ENCODE measurements at regions not wholly inside any gene's neighbourhood (a gene's known extent, or its start where the extent isn't known, plus 50 kb on each side); places are given as distances from the start of the nearest gene placed in this dataset.

DNA sequence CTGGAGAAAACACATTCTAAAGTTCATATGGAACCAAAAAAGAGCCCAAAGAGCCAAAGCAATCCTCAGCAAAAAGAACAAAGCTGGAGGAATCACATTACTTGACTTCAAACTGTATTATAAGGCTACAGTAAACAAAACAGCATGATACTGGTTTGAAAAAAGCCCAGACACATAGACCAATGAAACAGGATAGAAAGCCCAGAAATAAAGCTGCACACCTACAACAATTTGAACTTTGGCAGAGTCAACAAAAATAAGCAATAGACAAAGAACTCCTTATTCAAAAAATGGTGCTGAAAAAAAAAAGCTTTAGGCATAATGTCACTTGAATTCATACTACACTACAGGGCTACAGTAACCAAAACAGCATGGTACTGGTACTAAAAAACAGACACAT, 289.6 kb downstream of the NR4A2 start:
- Histone ChIP-seq H3K27me3 (ENCODE audit: control insufficient read depth, insufficient read depth, low read length) (no peaks in the 10 kb centered on the region), H3K4me3 (ENCODE audit: low read depth, low read length) (no peak overlapping the region), H3K9me3 (ENCODE audit: control insufficient read depth, insufficient read depth, low read length) (no peaks in the 10 kb centered on the region), H3K9ac (ENCODE audit: low read depth, low read length) (no peak overlapping the region), H3K36me3 (ENCODE audit: control insufficient read depth, insufficient read depth, low read length) (no peaks in the 10 kb centered on the region), H3K4me1 (ENCODE audit: control insufficient read depth, insufficient read depth, low read length) (peaks cover 14% of the 10 kb centered on the region), H3K27ac (ENCODE audit: low read depth, low read length) (no peak overlapping the region)

DNA sequence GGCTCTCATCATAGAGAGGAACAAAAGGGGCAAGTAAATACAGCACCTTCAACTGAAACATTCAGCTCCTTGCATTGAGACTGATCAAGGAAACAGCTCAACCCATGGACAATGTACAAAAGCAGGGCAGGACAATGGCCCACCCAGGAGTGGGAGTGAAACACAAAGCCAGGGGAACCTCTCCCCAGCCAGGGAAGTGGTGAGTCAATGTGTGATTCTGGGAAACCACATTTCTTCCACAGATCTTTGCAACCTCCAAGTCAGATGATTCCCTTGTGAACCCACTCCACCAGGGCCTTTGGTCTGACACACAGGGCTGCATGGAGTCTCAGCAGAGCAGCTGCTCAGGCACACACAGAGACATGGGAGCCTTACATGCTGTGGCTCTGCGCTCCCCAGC, 294.5 kb downstream of the NR4A2 start:
- Histone ChIP-seq H3K9me3 (ENCODE audit: control insufficient read depth, insufficient read depth, low read length) (no peaks in the 10 kb centered on the region), H3K9ac (ENCODE audit: low read depth, low read length) (no peak overlapping the region), H3K4me3 (ENCODE audit: low read depth, low read length) (no peak overlapping the region), H3K36me3 (ENCODE audit: control insufficient read depth, insufficient read depth, low read length) (no peaks in the 10 kb centered on the region), H3K27me3 (ENCODE audit: control insufficient read depth, insufficient read depth, low read length) (no peaks in the 10 kb centered on the region), H3K4me1 (ENCODE audit: control insufficient read depth, insufficient read depth, low read length) (peaks cover 11% of the 10 kb centered on the region), H3K27ac (ENCODE audit: low read depth, low read length) (no peak overlapping the region)

- no peak overlapping the region for H3K27ac ChIP-seq (ENCODE audit: low read depth, low read length)
- H3K27me3 ChIP-seq (ENCODE audit: control insufficient read depth, insufficient read depth, low read length): no peaks in the 10 kb centered on the region
- H3K36me3 ChIP-seq (ENCODE audit: control insufficient read depth, insufficient read depth, low read length): no peaks in the 10 kb centered on the region
- H3K9ac ChIP-seq (ENCODE audit: low read depth, low read length): no peak overlapping the region
- H3K4me1 ChIP-seq (ENCODE audit: control insufficient read depth, insufficient read depth, low read length): peaks cover 11% of the 10 kb centered on the region
- H3K9me3 ChIP-seq (ENCODE audit: control insufficient read depth, insufficient read depth, low read length): no peaks in the 10 kb centered on the region
- no peak overlapping the region for H3K4me3 ChIP-seq (ENCODE audit: low read depth, low read length)
Measured at GRCh38 chr2:156037482-156037881, 295.0 kb downstream of the NR4A2 start.

- Histone ChIP-seq H3K36me3 (ENCODE audit: control insufficient read depth, insufficient read depth, low read length) (no peaks in the 10 kb centered on the region), H3K27me3 (ENCODE audit: control insufficient read depth, insufficient read depth, low read length) (no peaks in the 10 kb centered on the region), H3K4me3 (ENCODE audit: low read depth, low read length) (no peak overlapping the region), H3K27ac (ENCODE audit: low read depth, low read length) (no peak overlapping the region), H3K9me3 (ENCODE audit: control insufficient read depth, insufficient read depth, low read length) (no peaks in the 10 kb centered on the region), H3K4me1 (ENCODE audit: control insufficient read depth, insufficient read depth, low read length) (no peaks in the 10 kb centered on the region), H3K9ac (ENCODE audit: low read depth, low read length) (no peak overlapping the region)
Measured at GRCh38 chr2:156031121-156031520, 301.4 kb downstream of the NR4A2 start.

GRCh38 chr2:156023229-156023869, 309.2 kb downstream of the NR4A2 start:
- Histone ChIP-seq H3K4me3 (ENCODE audit: low read depth, low read length) (no peak overlapping the region), H3K36me3 (ENCODE audit: control insufficient read depth, insufficient read depth, low read length) (no peaks in the 10 kb centered on the region), H3K9ac (ENCODE audit: low read depth, low read length) (no peak overlapping the region), H3K9me3 (ENCODE audit: control insufficient read depth, insufficient read depth, low read length) (no peaks in the 10 kb centered on the region), H3K27me3 (ENCODE audit: control insufficient read depth, insufficient read depth, low read length) (no peaks in the 10 kb centered on the region), H3K4me1 (ENCODE audit: control insufficient read depth, insufficient read depth, low read length) (peaks cover 5% of the 10 kb centered on the region; the same call in 1 of the 2 replicates), H3K27ac (ENCODE audit: low read depth, low read length) (no peak overlapping the region)

DNA sequence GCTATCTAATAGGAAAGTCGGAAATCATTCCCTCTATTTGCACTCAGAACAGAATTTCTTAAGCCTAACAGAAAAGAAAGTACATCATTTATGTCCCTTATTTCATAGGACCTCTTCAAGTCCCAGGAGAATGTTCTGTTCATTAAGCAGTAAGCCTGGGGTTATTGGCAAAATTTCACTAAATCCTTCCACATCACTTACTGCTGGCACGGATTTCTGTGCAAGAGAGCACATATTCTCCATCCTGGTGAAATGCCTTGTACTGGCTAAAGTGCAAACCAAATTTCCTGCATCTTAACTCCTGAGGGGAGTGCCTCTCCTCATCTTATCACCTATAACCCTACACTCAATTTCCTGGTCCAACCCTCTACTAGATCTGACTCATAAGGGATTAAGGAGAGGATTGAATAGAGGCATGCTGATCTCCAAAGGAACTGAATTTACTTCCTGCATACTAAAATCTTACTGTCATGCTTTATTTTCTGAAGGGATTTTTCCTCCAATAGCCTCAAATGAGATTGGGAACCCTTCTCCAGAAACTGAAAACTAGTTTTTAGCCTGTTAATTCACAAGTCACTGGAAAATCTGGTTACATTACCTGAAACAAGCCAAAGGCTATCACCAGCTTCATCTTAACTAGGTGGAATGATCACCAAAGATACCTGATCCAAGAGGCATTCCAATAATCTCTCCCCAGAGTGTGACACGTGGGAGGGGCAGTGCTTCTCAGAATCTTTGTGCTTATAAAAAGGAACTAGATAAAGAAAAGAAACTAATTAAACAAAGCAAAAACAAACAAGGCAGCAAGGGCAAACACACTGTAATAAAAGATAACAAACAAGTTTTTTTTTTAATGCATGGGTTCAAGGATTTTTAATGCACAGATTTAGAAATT, 311.1 kb downstream of the NR4A2 start:
- no peak overlapping the region for H3K4me3 ChIP-seq (ENCODE audit: low read depth, low read length)
- peaks cover 5% of the 10 kb centered on the region; the same call in 1 of the 2 replicates for H3K4me1 ChIP-seq (ENCODE audit: control insufficient read depth, insufficient read depth, low read length)
- no peaks in the 10 kb centered on the region for H3K36me3 ChIP-seq (ENCODE audit: control insufficient read depth, insufficient read depth, low read length)
- no peak overlapping the region for H3K9ac ChIP-seq (ENCODE audit: low read depth, low read length)
- peak overlapping the region; percentile 53 for H3K27ac ChIP-seq (ENCODE audit: low read depth, low read length)
- no peaks in the 10 kb centered on the region for H3K27me3 ChIP-seq (ENCODE audit: control insufficient read depth, insufficient read depth, low read length)
- no peaks in the 10 kb centered on the region for H3K9me3 ChIP-seq (ENCODE audit: control insufficient read depth, insufficient read depth, low read length)

DNA sequence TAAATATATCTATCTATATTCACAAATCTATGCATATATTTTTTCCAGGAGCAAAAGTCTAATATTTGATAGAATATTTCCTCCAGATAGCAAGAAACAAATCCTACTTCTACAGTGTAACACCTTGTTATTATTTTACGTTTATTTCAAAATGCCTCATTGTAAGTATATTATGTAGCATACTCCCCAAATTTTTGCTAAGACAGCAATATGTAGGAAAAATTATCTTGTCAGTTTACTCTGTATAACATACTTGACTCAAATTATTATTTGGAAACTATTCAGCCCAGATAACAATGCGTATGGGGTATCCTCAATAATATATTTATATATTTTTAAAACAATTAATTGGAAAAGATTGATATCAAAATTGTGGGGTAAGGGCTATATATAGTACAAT, 313.2 kb downstream of the NR4A2 start:
- H3K9ac ChIP-seq (ENCODE audit: low read depth, low read length): no peak overlapping the region
- H3K9me3 ChIP-seq (ENCODE audit: control insufficient read depth, insufficient read depth, low read length): no peaks in the 10 kb centered on the region
- H3K36me3 ChIP-seq (ENCODE audit: control insufficient read depth, insufficient read depth, low read length): no peaks in the 10 kb centered on the region
- no peak overlapping the region for H3K4me3 ChIP-seq (ENCODE audit: low read depth, low read length)
- H3K27me3 ChIP-seq (ENCODE audit: control insufficient read depth, insufficient read depth, low read length): no peaks in the 10 kb centered on the region
- H3K27ac ChIP-seq (ENCODE audit: low read depth, low read length): no peak overlapping the region
- H3K4me1 ChIP-seq (ENCODE audit: control insufficient read depth, insufficient read depth, low read length): peaks cover 5% of the 10 kb centered on the region; the same call in 1 of the 2 replicates

- Histone ChIP-seq H3K9me3 (ENCODE audit: control insufficient read depth, insufficient read depth, low read length) (no peaks in the 10 kb centered on the region), H3K4me1 (ENCODE audit: control insufficient read depth, insufficient read depth, low read length) (peaks cover 5% of the 10 kb centered on the region; the same call in 1 of the 2 replicates), H3K27me3 (ENCODE audit: control insufficient read depth, insufficient read depth, low read length) (no peaks in the 10 kb centered on the region), H3K27ac (ENCODE audit: low read depth, low read length) (no peak overlapping the region), H3K36me3 (ENCODE audit: control insufficient read depth, insufficient read depth, low read length) (no peaks in the 10 kb centered on the region), H3K9ac (ENCODE audit: low read depth, low read length) (no peak overlapping the region), H3K4me3 (ENCODE audit: low read depth, low read length) (no peak overlapping the region)
Measured at GRCh38 chr2:156017341-156017885, 315.1 kb downstream of the NR4A2 start.

DNA sequence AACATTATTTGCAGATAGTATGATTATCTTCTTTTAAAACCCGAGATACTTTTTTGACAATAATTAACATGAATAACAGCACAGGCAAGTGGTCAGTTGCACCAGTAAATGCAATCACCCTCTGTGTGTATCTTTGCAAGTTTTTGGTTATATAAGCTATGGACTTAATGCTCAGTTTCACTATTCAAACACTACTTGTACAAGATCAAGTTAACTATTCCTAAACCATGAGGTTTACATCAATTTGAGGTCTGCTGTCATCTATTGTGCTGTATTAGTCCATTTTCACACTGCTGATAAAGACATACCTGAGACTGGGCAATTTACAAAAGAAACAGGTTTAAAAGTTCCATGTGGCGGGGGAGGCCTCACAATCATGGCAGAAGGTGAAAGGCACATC, 323.2 kb downstream of the NR4A2 start:
- Histone ChIP-seq H3K36me3 (ENCODE audit: control insufficient read depth, insufficient read depth, low read length) (no peaks in the 10 kb centered on the region), H3K27ac (ENCODE audit: low read depth, low read length) (no peak overlapping the region), H3K27me3 (ENCODE audit: control insufficient read depth, insufficient read depth, low read length) (no peaks in the 10 kb centered on the region), H3K9me3 (ENCODE audit: control insufficient read depth, insufficient read depth, low read length) (no peaks in the 10 kb centered on the region), H3K4me1 (ENCODE audit: control insufficient read depth, insufficient read depth, low read length) (no peaks in the 10 kb centered on the region), H3K4me3 (ENCODE audit: low read depth, low read length) (no peak overlapping the region), H3K9ac (ENCODE audit: low read depth, low read length) (no peak overlapping the region)

DNA sequence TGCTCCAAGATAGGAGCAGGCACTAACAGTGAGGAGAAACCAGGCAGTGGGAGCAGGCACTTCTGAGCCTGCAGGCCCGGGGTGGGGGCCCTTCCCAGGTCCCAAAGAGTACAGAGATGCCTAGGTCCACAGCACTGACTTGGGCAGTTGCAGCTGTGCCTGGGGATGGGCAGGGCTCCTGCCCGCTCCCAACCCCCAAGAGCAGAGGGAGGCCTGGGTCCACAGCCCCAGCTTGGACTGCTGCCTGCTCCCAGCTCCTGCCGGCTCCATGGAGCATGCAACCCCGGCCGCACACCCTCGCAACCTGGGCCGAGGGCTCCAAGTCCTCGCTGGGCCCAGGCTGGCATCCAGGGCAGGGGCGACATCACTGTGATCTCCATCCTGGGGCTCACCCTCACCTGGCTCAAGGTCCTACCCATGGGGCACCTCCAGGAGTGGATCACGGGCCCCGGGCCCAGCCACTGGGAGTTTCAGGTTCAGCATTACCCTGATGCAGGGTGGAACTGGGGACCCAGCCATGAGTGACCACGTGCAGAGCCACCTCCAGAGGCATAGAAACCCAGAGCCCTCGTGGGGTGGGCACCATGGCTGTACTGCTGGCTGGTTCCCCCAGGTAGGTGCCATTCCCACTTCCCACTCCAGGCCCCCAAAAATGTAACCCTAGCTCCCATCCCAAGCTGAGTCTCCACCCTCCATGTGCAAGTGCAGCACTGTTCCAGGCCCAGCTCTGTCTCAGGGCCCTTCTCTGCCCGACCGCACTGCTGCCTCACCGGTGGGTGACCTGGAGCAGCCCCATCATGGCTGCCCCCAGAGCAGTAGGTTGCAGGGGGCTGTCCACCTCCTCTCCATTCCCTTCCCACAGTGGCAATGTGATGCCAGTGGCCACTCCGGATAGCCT, 325.6 kb downstream of the NR4A2 start:
- Histone ChIP-seq H3K4me1 (ENCODE audit: control insufficient read depth, insufficient read depth, low read length) (no peaks in the 10 kb centered on the region), H3K9me3 (ENCODE audit: control insufficient read depth, insufficient read depth, low read length) (no peaks in the 10 kb centered on the region), H3K9ac (ENCODE audit: low read depth, low read length) (no peak overlapping the region), H3K36me3 (ENCODE audit: control insufficient read depth, insufficient read depth, low read length) (no peaks in the 10 kb centered on the region), H3K4me3 (ENCODE audit: low read depth, low read length) (no peak overlapping the region), H3K27me3 (ENCODE audit: control insufficient read depth, insufficient read depth, low read length) (no peaks in the 10 kb centered on the region), H3K27ac (ENCODE audit: low read depth, low read length) (no peak overlapping the region)
